ENCODE measurements at regions not wholly inside any gene's neighbourhood (a gene's known extent, or its start where the extent isn't known, plus 50 kb on each side); places are given as distances from the start of the nearest gene placed in this dataset.
A peak's percentile ranks its signal among the peaks of the same experiment; 100 is the strongest.

DNA sequence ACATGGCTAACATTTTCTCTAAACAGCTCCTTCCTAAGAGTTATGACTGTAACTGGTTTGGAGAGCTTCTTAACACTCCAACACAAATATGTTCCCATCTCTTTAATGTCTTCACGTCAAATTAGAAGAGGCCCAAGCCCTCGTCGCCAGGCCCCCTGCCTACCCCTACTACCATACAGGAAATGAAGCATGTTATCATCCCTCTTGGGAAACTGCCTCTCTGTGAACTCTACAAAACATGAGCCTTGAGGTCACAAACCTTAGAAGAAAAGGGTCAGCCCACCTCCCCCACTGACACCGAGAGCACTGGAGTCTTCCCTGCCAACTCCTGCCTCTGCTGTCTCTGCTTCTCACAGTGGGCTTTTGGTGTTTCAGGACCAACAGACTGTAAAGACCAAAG, 243.1 kb upstream of the STT3B start:
- Histone ChIP-seq H3K9ac (ENCODE audit: insufficient read depth, low read depth, low read length) (peak overlapping the region; percentile 11; the same call in 1 of the 2 replicates), H3K27ac (ENCODE audit: extremely low read length, insufficient read depth, low read length) (peak overlapping the region; percentile 75), H3K4me1 (ENCODE audit: insufficient read depth, low read length) (peaks cover 94% of the 10 kb centered on the region), H3K9me3 (ENCODE audit: low read length) (no peaks in the 10 kb centered on the region), H2AFZ (ENCODE audit: low read length) (no peak overlapping the region), H3K27me3 (ENCODE audit: control insufficient read depth in 1 of 2, insufficient read depth in 2 of 2, low read length in 2 of 2) (no peaks in the 10 kb centered on the region), H3K4me3 (replicated peaks in 1 of 3; ENCODE audit: insufficient read depth in 1 of 3, low read depth in 2 of 3, low read length in 3 of 3) (no peak overlapping the region), H3K36me3 (replicated peaks in 1 of 2; ENCODE audit: control insufficient read depth in 1 of 2, insufficient read depth in 2 of 2, low read length in 2 of 2) (no peaks in the 10 kb centered on the region), H3K79me2 (ENCODE audit: insufficient read depth, low read length) (no peaks in the 10 kb centered on the region), H4K20me1 (ENCODE audit: insufficient read depth, low read length) (no peaks in the 10 kb centered on the region), H3K4me2 (ENCODE audit: low read depth, low read length) (no peak overlapping the region)
- intact Hi-C loops (cut with micrococcal nuclease; ENCODE audit: unreplicated experiment) (loop anchor here (2.0 to 5.0 kb wide), 2 partner anchors 53 to 243 kb away; partner anchors contain the start of gene STT3B), in situ Hi-C loops (cut with HindIII; ENCODE audit: extremely low pct_ligation_motif_present, low pct_unique_long_range_greater_than_20kb) (no loop called here)
- ATAC-seq (no peak), DNase-seq (ENCODE audit: low spot score) (no peak), FAIRE-seq (no peak)
- no TSS peak for BruUV-seq (replicated peaks)
- ChIA-PET POLR2A (interaction anchor here (1.4 kb wide), 1 partner anchor 243 kb away, joined by 12 read pairs; the partner anchor contains the start of gene STT3B), CTCF (ENCODE audit: low intra/inter-chr PET ratio, low total read pairs) (no interaction called here)
- TF ChIP-seq SOX13 (IDR thresholded peaks at IDR 0.05) (no peak), SOX13 (CRISPR knock-in tag; conservative IDR thresholded peaks at IDR 0.05 in 1 of 2, IDR thresholded peaks at IDR 0.05 in 1 of 2) (no peak), ARID2 (CRISPR knock-in tag; IDR thresholded peaks at IDR 0.05; ENCODE audit: borderline replicate concordance) (0 out of 2 replicates have a peak, but pooled peaks have one; percentile 21)
- 93% methylated on average over 4 of the region's 4 CpGs for WGBS (ENCODE audit: low lambda C conversion rate)

DNA sequence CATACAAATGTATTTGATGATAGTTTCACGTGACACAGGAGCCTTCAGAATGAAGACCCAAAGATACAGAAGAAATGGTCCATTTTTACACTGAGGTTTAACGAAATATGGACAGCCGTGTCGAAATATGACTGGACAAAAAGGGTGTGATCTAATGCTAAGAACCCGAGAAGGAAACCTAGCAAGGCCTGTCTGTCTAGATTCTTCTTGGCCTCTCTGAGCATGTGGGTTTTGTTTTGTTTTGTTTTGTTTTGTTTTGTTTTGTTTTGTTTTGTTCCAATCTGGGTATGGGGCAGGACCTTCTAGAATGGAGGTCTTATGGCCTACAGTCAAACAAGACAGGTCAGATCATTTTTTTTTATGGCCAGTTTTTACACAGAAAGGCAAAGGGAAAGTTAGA, 242.7 kb upstream of the STT3B start:
- Histone ChIP-seq H3K27ac (ENCODE audit: extremely low read length, insufficient read depth, low read length) (peak overlapping the region; percentile 75), H3K9ac (ENCODE audit: insufficient read depth, low read depth, low read length) (no peak overlapping the region), H3K4me1 (ENCODE audit: insufficient read depth, low read length) (peaks cover 94% of the 10 kb centered on the region), H3K36me3 (replicated peaks in 1 of 2; ENCODE audit: control insufficient read depth in 1 of 2, insufficient read depth in 2 of 2, low read length in 2 of 2) (no peaks in the 10 kb centered on the region), H3K9me3 (ENCODE audit: low read length) (no peaks in the 10 kb centered on the region), H4K20me1 (ENCODE audit: insufficient read depth, low read length) (no peaks in the 10 kb centered on the region), H3K4me2 (ENCODE audit: low read depth, low read length) (no peak overlapping the region), H3K79me2 (ENCODE audit: insufficient read depth, low read length) (no peaks in the 10 kb centered on the region), H2AFZ (ENCODE audit: low read length) (no peak overlapping the region), H3K4me3 (replicated peaks in 1 of 3; ENCODE audit: insufficient read depth in 1 of 3, low read depth in 2 of 3, low read length in 3 of 3) (no peak overlapping the region), H3K27me3 (ENCODE audit: control insufficient read depth in 1 of 2, insufficient read depth in 2 of 2, low read length in 2 of 2) (no peaks in the 10 kb centered on the region)
- in situ Hi-C loops (cut with HindIII; ENCODE audit: extremely low pct_ligation_motif_present, low pct_unique_long_range_greater_than_20kb) (loop anchor here (5.0 kb wide), 1 partner anchor 87 kb away; no protein-coding TSS in a partner anchor), intact Hi-C loops (cut with micrococcal nuclease; ENCODE audit: unreplicated experiment) (no loop called here)
- BruUV-seq (replicated peaks) = no TSS peak
- FAIRE-seq (no peak), ATAC-seq (no peak), DNase-seq (ENCODE audit: low spot score) (no peak)
- WGBS (ENCODE audit: low lambda C conversion rate) = 98% methylated on average over 5 of the region's 5 CpGs
- ChIA-PET POLR2A (no interaction called here), CTCF (ENCODE audit: low intra/inter-chr PET ratio, low total read pairs) (no interaction called here)
- TF ChIP-seq ARID2 (CRISPR knock-in tag; IDR thresholded peaks at IDR 0.05; ENCODE audit: borderline replicate concordance) (0 out of 2 replicates have a peak, but pooled peaks have one; percentile 15), JUNB (CRISPR knock-in tag; IDR thresholded peaks at IDR 0.05; ENCODE audit: borderline replicate concordance) (no peak)
- TF ChIP-seq, protein P1, sequence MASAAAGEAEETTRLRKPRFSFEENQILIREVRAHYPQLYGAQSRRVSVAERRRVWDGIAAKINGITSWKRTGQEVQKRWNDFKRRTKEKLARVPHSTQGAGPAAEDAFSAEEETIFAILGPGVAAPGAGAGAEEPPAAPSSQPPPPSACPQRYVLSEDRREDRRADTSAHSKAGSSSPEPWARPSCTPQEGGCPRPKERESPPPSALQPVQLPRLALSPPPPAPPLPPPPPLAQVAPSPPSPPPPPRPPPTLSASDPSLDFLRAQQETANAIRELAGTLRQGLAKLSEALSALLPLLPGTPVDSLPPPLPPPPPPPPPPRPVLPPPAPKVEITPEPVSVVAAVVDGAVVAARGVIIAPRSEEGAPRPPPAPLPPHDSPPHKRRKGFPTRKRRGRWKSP (CRISPR knock-in tag; IDR thresholded peaks at IDR 0.05) = no peak

Data from HepG2 (cell line).